GM10248 (cell line): ENCODE measurements at regions not wholly inside any gene's neighbourhood (a gene's known extent, or its start where the extent isn't known, plus 50 kb on each side); places are given as distances from the start of the nearest gene placed in this dataset.

Experiments
- CTCF ChIA-PET: fragments of 300-600 bp; sonication (Branson Sonifier 250); formaldehyde crosslinking; extraction: SDS; loops from one replicate; lab custom pipeline; 2021; ENCODE audit warnings: antibody characterized with exemption; lab: Yijun Ruan, JAX
- POLR2A ChIA-PET: fragments of 350-650 bp; sonication (Branson Sonifier 250); formaldehyde crosslinking; extraction: SDS; loops from one replicate; lab custom pipeline; 2020; ENCODE audit warnings: antibody characterized with exemption; lab: Yijun Ruan, JAX
- DNase-seq: peaks from one replicate; pipeline ENCODE4 v3.0.0; 2012; ENCODE audit errors: extremely low spot score
- CTCF ChIP-seq: IDR thresholded peaks from 2 replicates; pipeline ENCODE4 v1.5.1; 2012; ENCODE audit warnings: mild to moderate bottlenecking, low read depth; ENCODE audit errors: extremely low read depth, missing control alignments, control extremely low read depth

GRCh38 chrY:20998483-20998882, 242.6 kb downstream of the RPS4Y2 start:
- DNase-seq = no peak
- ChIA-PET CTCF (interaction anchor here (1.0 to 1.9 kb wide), 2 partner anchors 12 to 30 kb away, joined by 3 to 5 read pairs; no protein-coding TSS in a partner anchor), POLR2A (no interaction called here)
- no peak for TF ChIP-seq CTCF

GRCh38 chrY:21001102-21001501, 245.2 kb downstream of the RPS4Y2 start:
- ChIA-PET POLR2A (no interaction called here), CTCF (no interaction called here)
- DNase-seq = no peak
- no peak for TF ChIP-seq CTCF

GRCh38 chrY:21003059-21003458, 247.2 kb downstream of the RPS4Y2 start:
- TF ChIP-seq CTCF = no peak
- CTCF ChIA-PET = no interaction called here
- DNase-seq = no peak
- POLR2A ChIA-PET = no interaction called here

- POLR2A ChIA-PET = no interaction called here
- CTCF ChIA-PET = no interaction called here
- DNase-seq = no peak
- no peak for TF ChIP-seq CTCF
Observed at GRCh38 chrY:21005531-21005930, 249.6 kb downstream of the RPS4Y2 start.

- ChIA-PET CTCF (no interaction called here), POLR2A (no interaction called here)
Observed at GRCh38 chrY:21021811-21022210, 265.9 kb downstream of the RPS4Y2 start.

GRCh38 chrY:21022326-21023044, 266.6 kb downstream of the RPS4Y2 start:
- ChIA-PET POLR2A (no interaction called here), CTCF (interaction anchor here (1.4 kb wide), 1 partner anchor 12 kb away, joined by 3 read pairs; no protein-coding TSS in a partner anchor)
- no peak for DNase-seq
- no peak for TF ChIP-seq CTCF

More at GRCh38 chrY:21021811-21022210, 265.9 kb downstream of the RPS4Y2 start:
- no peak for DNase-seq
- TF ChIP-seq CTCF = no peak
